KMS-11 (cell line): ENCODE measurements at regions not wholly inside any gene's neighbourhood (a gene's known extent, or its start where the extent isn't known, plus 50 kb on each side); places are given as distances from the start of the nearest gene placed in this dataset.
A peak's percentile ranks its signal among the peaks of the same experiment; 100 is the strongest.

Experiments used
- H2AFZ ChIP-seq: fragments of 200-600 bp; sonication (generic); 2 replicates; pipeline ENCODE4 v1.6.1; 2016; ENCODE audit warnings: antibody characterized with exemption, mixed run types, low read depth
- H3K27ac ChIP-seq: fragments of 200-600 bp; sonication (generic); 2 replicates; pipeline ENCODE4 v1.6.1; 2016; ENCODE audit warnings: mild to moderate bottlenecking, mixed run types
- H3K27me3 ChIP-seq: fragments of 200-600 bp; sonication (generic); 2 replicates; pipeline ENCODE4 v1.6.1; 2017; ENCODE audit warnings: mild to moderate bottlenecking, low read depth, mixed run types, moderate library complexity; ENCODE audit not compliant: insufficient read depth
- H3K36me3 ChIP-seq: fragments of 200-600 bp; sonication (generic); 2 replicates; pipeline ENCODE4 v1.6.1; 2017; ENCODE audit warnings: mild to moderate bottlenecking, mixed run types; ENCODE audit not compliant: insufficient read depth
- H3K4me1 ChIP-seq: fragments of 200-600 bp; sonication (generic); 2 replicates; pipeline ENCODE4 v1.6.1; 2016; ENCODE audit warnings: mild to moderate bottlenecking, low read depth, mixed run types; ENCODE audit not compliant: poor library complexity, severe bottlenecking
- H3K4me2 ChIP-seq: fragments of 200-600 bp; sonication (generic); 2 replicates; pipeline ENCODE4 v1.7.0; 2016; ENCODE audit warnings: mild to moderate bottlenecking, mixed run types
- H3K4me3 ChIP-seq: fragments of 200-600 bp; sonication (generic); IDR thresholded peaks from 2 replicates; pipeline ENCODE4 v1.6.1; 2017; ENCODE audit warnings: low read depth, low read length, mixed read lengths; ENCODE audit not compliant: insufficient read depth
- H3K79me2 ChIP-seq: fragments of 200-600 bp; sonication (generic); 2 replicates; pipeline ENCODE4 v1.6.1; 2016; ENCODE audit warnings: low read depth, mixed run types; ENCODE audit not compliant: insufficient read depth
- H3K9ac ChIP-seq: fragments of 200-600 bp; sonication (generic); 2 replicates; pipeline ENCODE4 v1.6.1; 2016; ENCODE audit warnings: mild to moderate bottlenecking, mixed run types
- H4K20me1 ChIP-seq: fragments of 200-600 bp; sonication (generic); 2 replicates; pipeline ENCODE4 v1.6.1; 2016; ENCODE audit warnings: mild to moderate bottlenecking, mixed run types; ENCODE audit not compliant: insufficient read depth
- TF ChIP-seq, protein P1 (sequence below): fragments of 200-600 bp; sonication (generic); conservative IDR thresholded peaks from 2 replicates; pipeline ENCODE4 v1.6.1; 2017; ENCODE audit warnings: low read depth, mild to moderate bottlenecking, antibody characterized with exemption, low read length, moderate library complexity, mixed read lengths

- Histone ChIP-seq H3K4me3 (no peak overlapping the region), H3K79me2 (no peaks in the 10 kb centered on the region), H3K27ac (no peak overlapping the region), H4K20me1 (no peaks in the 10 kb centered on the region), H2AFZ (no peak overlapping the region), H3K4me1 (peaks cover 32% of the 10 kb centered on the region), H3K36me3 (no peaks in the 10 kb centered on the region), H3K9ac (no peak overlapping the region), H3K4me2 (peak overlapping the region; percentile 39; the same call in 1 of the 2 replicates), H3K27me3 (no peaks in the 10 kb centered on the region)
- TF ChIP-seq, protein P1, sequence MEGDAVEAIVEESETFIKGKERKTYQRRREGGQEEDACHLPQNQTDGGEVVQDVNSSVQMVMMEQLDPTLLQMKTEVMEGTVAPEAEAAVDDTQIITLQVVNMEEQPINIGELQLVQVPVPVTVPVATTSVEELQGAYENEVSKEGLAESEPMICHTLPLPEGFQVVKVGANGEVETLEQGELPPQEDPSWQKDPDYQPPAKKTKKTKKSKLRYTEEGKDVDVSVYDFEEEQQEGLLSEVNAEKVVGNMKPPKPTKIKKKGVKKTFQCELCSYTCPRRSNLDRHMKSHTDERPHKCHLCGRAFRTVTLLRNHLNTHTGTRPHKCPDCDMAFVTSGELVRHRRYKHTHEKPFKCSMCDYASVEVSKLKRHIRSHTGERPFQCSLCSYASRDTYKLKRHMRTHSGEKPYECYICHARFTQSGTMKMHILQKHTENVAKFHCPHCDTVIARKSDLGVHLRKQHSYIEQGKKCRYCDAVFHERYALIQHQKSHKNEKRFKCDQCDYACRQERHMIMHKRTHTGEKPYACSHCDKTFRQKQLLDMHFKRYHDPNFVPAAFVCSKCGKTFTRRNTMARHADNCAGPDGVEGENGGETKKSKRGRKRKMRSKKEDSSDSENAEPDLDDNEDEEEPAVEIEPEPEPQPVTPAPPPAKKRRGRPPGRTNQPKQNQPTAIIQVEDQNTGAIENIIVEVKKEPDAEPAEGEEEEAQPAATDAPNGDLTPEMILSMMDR: no peak
Measured at GRCh38 chr17:71989117-71989516, 131.7 kb upstream of the SOX9 start.

GRCh38 chr17:71993363-71993762 lies 127.5 kb upstream of the SOX9 start:
- TF ChIP-seq, protein P1: no peak
- no peak overlapping the region for H3K4me2 ChIP-seq
- H3K9ac ChIP-seq: no peak overlapping the region
- H3K36me3 ChIP-seq: no peaks in the 10 kb centered on the region
- no peak overlapping the region for H3K27ac ChIP-seq
- H3K27me3 ChIP-seq: no peaks in the 10 kb centered on the region
- H2AFZ ChIP-seq: no peak overlapping the region
- H3K4me3 ChIP-seq: no peak overlapping the region
- peaks cover 13% of the 10 kb centered on the region for H3K4me1 ChIP-seq
- no peaks in the 10 kb centered on the region for H4K20me1 ChIP-seq
- no peaks in the 10 kb centered on the region for H3K79me2 ChIP-seq

DNA sequence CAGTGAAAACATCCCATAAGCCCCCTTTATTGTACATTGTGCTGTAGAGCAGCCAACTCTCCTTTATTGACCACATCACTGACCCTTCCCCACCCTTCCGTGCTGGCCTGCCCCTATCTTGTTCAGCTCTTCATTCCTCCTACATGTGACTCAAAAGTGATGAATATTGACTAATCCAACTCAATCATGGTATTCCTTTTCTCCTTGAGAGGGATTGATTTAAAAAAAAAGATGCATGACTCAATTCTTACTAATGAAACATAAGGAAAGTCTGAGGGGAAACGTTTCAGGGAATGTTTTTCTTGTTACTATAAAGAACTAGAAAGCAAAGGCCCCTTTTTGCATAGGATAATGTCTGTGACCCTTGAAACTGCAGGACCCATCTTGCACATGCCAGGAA lies 125.2 kb upstream of the SOX9 start:
- Histone ChIP-seq H3K9ac (no peak overlapping the region), H3K36me3 (no peaks in the 10 kb centered on the region)

DNA sequence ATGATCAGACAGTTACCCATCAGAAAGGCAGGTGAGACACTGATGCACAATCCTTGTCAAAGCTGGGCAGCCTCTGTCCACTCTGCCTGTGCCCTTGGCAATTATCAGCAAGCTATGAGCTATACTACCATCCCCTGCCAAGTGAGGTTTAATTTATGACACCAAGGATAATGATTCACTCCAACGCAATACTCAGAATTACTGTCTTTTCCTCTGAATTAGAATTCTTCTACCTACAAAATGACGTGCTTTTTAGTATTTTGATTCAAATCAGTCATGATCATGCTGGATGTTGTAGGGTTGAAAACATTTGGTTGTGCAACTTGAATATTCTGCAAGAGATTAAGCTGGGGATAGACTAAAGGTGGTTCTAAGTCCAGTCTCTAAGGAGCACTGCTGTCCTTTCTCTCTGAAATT lies 116.8 kb upstream of the SOX9 start:
- Histone ChIP-seq H3K27ac (no peak overlapping the region), H3K79me2 (no peaks in the 10 kb centered on the region), H3K27me3 (no peaks in the 10 kb centered on the region), H4K20me1 (no peaks in the 10 kb centered on the region), H3K4me1 (peaks cover 27% of the 10 kb centered on the region), H3K4me3 (no peak overlapping the region), H3K4me2 (peak overlapping the region; percentile 66; the same call in 1 of the 2 replicates), H3K9ac (no peak overlapping the region), H2AFZ (no peak overlapping the region), H3K36me3 (no peaks in the 10 kb centered on the region)
- TF ChIP-seq, protein P1: no peak

More for the DNA sequence above, 125.2 kb upstream of the SOX9 start:
- Histone ChIP-seq H3K27me3 (no peaks in the 10 kb centered on the region), H3K79me2 (no peaks in the 10 kb centered on the region), H2AFZ (no peak overlapping the region), H3K4me1 (no peaks in the 10 kb centered on the region), H3K4me3 (no peak overlapping the region), H3K4me2 (no peak overlapping the region), H3K27ac (no peak overlapping the region), H4K20me1 (no peaks in the 10 kb centered on the region)
- TF ChIP-seq, protein P1: no peak
